HG03565 (cell line): ENCODE measurements at regions not wholly inside any gene's neighbourhood (a gene's known extent, or its start where the extent isn't known, plus 50 kb on each side); places are given as distances from the start of the nearest gene placed in this dataset.
A peak's percentile ranks its signal among the peaks of the same experiment; 100 is the strongest.
"Not testable (repeated sequence)": the region's sequence is repeated elsewhere in the genome, so short reads cannot be mapped to it uniquely, and the experiment has no call there.

ENCODE experiments used
- ATAC-seq: cut with Tn5 transposase; IDR thresholded peaks from one replicate; pipeline ENCODE4 v1.9.1; 2021; ENCODE audit warnings: mild to moderate bottlenecking, moderate library complexity; ENCODE audit not compliant: unreplicated experiment

DNA sequence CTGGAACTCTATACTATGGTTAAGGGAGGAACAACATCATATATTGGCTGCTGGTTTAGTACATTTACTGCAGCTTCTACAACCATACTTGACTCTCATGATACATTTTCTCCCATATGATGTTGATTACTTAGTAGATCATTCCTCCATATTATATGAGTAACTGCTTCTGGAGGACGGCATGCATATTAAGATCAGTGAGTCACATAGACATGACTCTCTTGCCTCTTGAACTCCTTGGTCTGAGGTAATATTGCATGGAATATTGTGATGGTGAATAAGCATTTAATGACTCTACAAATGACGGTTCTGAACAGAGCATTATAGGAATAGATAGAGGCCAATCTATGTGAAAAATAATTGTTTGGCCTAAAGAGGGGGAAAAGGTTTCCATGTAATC is 418.8 kb upstream of the SPHKAP start:
- ATAC-seq: no peak

DNA sequence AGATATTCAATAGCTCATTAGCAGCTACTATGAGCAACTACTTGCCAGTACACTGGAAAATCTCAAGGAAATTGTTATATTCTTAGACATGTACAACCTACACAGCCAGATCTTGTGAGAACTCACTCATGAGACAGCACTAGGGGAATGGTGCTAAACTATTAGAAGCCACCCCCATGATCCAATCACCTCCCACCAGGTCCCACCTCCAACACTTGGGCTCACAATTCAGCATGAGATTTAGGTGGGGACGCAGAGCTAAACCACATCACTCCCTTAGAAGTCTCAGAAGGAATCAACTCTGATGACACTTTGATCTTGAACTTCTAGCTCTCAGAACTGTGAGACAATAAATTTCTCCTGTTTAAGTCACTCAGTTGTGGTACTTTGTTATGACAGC is 418.3 kb upstream of the SPHKAP start:
- ATAC-seq: no peak

DNA sequence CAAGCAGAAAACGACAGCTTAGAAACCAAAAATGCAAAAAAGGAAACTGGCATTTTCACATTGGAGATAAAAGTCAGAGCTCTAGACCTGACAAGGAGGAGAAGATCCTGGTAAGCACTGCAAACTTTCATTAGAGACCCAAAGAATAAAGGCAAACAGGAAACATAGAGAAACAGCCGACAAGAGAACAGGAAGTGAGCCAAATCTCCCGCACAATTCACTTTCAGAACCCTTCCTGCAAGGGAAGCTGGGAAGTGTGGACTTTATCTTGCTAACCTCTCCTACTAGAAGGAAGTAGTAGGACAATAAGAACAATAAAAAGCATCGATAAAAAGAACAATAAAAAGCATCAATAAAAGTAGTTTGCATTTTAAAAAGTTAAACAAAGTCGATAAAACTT is 417.8 kb upstream of the SPHKAP start:
- no peak for ATAC-seq

DNA sequence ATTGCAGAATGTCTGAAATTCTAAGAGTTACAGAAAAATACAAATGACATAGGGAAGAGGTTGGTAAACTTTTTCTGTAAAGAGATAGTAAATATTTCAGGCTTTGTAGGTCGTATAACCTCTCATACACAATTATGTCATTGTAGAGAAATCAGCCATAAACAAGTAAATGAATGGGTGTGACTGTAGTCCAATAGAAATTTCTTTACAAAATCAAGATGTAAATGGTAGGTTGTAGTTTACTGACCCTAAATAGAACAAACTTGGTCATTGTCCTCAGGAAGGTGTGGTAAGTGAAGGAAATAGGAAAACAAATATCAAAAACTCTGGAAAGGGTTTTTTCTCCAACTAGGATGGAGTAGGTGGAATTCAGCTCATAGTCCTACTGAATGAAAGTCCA is 415.5 kb upstream of the SPHKAP start:
- no peak for ATAC-seq

DNA sequence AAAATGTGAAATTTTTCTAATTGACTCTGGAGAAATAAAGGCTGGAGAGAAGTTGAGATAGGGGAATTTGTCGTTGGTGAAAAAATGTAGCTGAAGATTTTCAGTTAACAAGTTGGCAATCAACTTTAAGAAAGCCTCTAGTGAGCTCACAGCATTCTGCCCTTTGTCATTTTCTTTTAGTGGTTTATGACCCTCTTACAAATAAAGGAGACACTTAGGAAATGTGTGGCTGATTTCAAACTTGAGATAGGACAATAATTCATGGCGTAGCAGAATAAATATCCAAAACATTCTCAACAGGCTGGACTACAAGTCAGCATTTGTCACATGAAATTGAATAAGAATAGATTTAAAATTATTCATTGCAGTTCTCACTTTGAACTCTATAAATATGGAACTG is 412.5 kb upstream of the SPHKAP start:
- no peak for ATAC-seq

DNA sequence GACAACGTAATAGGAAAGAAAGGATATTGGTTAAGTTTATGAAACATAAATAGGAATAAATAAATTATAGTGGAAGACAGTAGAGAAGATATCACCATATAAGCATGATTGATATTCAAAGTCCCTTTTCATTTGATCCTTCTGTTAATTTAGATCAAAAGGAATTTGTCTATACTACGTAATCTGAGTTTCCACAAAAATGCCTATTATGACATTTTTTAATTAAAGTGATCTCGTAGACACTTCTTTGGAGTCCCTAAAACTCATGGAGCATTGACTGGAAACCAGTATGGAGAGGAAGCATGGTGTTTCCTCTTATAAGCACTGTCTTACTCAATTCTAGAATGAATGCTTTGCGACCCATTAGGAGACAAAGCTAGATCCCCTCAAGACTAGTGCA is 411.4 kb upstream of the SPHKAP start:
- ATAC-seq: no peak

DNA sequence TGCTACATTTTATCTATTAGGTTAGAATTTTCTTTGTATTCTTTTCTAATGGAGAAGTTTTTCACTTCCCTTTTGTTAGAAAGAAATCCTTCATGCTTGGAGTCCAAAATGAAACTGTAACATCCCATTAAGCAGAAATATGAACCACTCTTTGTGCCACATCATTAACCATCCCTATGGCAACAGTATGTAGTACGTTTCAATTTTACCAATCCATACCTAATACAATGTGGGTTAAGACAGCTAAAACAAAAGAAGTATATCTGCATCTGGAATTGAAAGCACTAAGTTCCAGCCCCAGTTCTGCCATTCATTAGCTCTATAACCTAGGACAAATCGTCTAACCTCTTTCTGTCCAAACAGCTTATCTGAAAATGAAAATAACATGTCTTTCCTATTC is 409.2 kb upstream of the SPHKAP start:
- ATAC-seq: peak; percentile 99

DNA sequence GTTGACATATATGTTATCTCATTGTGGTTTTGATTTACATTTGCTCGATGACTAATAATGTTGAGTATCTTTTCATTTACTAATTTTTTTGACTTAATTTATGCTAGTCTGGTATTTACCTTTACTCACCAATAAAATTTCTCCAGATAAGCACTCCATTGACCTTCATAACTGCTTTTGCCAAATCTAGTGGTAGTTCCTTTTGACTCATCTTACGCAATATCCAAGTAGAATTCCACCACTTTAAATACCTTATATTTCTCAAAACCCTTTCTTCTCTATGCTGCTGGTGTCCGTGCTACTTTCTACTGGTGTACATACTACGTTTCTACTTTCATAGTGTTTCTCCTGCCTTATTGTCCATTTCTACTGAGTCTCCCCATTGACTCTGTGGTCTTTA is 407.6 kb upstream of the SPHKAP start:
- ATAC-seq: no peak

DNA sequence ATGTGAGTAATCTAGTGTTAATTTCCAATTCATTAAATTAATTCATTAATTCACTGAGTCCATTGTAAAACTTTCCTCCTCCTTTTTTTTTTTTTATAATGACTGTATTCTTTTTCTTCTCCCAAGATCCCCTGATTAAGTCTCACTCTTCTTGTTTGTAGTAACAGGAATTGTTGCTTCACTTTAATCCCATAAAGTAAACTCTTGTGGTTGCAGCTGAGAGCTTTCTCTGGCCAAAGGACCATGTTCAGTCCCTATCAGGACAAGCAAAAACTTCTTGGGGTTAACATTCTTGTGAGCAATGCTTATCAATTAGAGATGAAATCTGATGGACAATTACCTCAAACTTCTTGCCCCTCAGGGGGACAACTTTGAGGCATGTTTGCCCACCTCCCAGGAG is 400.2 kb upstream of the SPHKAP start:
- no peak for ATAC-seq

DNA sequence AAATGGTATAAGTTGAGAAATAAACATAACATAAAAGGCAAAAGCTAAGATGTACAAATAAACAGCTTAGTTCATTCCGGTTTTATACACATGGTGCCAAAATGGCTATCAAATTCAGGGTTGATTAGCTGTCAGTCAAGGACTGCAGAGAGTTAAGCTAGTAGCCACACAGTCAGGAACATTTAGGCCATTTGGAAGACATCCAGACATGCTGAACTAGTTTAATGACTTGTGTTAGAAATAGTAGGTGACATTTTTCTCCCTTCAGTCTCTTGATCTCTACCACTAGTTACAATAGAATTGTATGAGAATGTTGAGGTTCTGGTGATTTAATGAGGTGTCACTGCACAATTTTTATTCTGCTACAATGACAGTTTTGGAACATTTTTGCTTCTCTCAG is 394.4 kb upstream of the SPHKAP start:
- ATAC-seq: no peak

DNA sequence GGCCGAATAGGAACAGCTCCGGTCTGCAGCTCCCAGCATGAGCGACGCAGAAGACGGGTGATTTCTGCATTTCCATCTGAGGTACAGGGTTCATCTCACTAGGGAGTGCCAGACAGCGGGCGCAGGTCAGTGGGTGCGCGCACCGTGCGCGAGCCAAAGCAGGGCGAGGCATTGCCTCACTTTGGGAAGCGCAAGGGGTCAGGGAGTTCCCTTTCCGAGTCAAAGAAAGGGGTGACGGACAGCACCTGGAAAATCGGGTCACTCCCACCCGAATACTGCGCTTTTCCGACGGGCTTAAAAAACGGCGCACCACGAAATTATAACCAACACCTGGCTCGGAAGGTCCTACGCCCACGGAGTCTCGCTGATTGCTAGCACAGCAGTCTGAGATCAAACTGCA is 386.8 kb upstream of the SPHKAP start:
- not testable (repeated sequence) for ATAC-seq

DNA sequence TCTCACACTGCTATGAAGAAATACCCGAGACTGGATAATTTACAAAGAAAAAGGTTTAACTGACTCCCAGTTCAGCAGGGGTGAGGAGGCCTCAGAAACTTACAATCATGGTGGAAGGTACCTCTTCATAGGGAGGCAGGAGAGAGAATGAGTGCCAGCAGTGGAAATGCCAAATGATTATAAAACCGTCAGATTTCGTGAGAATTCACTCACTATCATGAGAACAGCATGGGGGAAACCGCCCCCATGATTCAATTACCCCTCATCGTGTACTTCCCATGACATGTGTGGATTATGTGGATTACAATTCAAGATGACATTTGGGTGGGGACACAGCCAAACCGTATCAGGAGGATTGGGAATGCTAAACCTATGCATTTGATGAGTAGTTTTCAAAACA is 380.3 kb upstream of the SPHKAP start:
- no peak for ATAC-seq

DNA sequence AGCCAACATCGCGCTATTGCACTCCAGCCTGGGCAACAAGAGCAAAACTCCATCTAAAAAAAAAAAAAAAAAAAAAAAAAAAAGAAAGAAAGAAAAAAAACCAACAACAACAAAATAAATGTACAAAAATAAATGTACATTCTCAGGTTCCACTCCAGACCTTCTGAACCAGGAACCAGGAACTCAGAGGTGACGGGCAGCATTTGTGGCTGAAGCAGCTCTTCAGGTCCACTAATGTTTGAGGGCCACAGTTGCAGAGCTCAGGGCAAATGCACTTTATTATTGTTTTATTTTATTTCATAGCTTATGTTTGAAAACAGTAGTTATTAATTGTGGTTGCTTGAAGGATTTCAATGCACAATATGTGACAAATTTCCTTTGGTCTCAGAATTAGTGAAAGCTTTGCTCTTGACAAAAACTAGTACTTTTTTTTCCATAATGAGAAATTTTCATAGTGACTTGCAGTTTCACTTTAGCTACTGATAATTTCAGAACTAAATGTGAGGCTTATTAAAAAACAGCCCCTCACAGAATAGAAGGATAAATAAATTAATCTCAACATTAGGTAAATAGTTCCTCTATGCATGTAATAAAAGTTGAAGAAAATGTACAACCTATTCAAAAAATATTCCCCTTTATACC is 378.4 kb upstream of the SPHKAP start:
- peak; percentile 82 for ATAC-seq

DNA sequence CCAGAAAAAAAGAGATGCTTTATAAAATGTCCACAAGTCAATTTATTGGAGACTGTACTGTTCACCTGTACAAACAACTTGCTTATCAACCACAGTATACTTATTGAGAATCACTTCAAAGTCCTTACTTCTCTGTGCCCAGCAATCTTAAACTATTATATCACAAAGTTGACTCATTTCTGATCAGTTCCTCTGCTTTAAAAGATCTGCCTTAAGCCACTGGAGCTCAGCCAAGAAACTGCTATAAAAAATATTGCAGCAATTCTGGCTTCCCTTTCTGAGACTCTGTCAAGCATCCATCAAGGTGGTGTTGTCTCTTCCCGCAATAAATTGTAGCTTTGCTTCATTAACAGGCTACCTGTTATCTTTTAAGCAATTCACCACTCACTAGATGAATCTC is 375.2 kb upstream of the SPHKAP start:
- no peak for ATAC-seq

DNA sequence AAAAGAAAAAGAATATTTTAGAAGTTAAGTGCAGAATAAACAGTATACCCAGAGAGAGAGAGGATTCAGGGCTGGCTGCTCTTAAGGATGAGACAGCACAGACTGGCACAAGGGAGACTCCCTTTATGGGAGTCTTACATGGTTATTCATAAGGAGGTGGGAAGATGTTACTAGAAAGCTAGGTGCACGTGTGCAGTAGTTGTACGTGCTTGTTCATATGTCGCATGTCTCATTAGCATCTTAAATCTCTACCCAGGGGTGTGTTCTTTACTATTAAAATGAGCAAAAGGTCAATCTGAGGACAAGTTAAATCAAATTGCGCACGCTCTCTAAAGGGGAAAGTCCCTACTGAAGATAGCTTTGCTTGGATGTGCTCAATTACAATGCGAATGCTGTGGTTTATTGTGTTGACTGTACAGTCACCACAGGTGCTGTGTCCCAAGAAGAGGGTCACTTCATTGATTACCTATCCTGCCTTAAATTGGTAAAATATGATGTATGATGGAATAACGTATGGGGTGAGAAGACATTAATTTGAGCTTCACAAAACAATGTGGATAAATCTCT is 368.0 kb upstream of the SPHKAP start:
- ATAC-seq: no peak

DNA sequence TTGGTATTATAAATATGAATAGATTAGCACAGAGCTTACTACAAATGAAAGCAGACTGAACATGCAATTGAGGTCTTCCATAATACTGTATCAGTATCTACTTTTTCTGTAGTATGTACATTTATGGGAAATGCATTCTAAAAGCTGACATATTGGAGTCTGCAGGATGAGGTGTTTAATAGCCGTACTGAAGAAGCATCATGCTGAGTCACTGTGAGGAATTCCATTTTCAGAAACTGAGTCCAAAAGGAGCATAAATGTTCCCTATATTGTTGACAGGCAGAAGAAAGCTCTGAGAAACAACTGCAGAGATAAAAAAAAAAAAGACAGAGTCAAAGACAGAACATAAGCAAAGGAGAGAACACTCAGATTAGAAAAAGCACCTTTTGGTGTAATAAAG is 366.7 kb upstream of the SPHKAP start:
- no peak for ATAC-seq

DNA sequence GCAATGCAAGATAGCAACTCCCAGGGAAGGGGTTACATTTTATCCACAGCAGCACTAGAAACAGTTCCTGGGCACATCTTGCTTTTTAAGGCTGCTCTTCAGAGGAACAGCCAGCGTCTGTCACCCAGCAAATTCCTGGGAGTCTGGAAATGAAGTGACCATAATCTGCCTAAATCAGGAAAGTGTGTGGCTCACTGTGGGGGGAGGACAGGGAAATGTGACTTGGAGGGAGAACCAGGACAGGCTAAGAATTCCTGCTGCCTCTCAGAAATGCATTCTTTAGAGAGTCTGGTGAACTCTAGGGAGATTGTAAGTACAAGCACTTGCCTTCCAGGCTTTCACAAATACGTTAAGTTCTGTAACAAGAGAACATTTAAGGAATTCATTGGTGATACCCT is 364.3 kb upstream of the SPHKAP start:
- ATAC-seq: no peak

DNA sequence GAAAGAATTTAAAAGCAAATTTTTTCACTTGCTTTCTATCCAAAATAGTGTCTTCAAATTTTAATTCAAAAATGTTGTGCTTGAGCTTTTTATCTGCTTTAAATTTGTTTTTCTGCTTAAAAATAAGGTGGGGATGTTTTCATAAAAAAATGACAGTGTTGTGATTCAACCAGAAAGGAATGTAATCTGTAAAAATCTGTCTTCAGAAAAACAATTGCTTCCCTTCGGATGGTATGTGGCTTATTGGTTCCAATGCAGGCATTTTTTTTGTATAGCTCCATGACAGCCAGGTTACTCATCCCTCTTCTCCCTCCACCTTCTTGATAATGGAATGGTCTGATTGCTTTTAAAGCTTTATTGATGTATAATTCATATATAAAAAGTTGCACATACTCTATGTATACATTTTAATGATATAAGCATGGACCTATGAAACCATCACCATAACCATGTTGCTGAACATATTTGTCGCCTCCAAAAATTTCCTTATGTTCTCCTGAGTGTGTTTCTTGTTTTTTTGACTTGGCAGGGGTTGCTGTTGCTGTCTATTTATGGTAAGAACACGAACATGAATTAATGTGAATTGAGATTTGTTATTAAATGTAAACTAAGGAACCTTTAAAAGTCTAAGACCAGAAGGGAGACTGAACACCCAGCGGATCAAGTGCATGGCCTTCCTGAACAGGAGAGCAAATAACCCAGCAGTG is 363.7 kb upstream of the SPHKAP start:
- no peak for ATAC-seq

DNA sequence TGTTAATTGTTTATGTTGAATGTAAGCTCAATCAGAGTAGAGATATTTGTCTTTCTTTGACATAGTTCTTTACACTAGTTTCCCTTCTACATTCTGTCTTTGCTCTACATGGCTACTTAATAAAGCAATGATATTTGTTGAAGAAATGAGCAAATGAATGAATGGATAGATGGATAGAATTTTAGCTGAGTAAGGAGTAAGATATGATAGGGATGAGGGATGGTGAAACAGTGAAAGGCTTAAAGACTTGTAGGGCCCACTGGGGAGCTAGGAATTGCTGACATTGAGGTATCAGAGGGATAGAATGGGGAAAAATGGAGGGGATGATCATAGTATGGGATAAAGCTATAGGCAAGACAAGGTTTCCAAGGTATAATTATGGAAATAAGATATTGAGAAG is 361.6 kb upstream of the SPHKAP start:
- ATAC-seq: no peak

DNA sequence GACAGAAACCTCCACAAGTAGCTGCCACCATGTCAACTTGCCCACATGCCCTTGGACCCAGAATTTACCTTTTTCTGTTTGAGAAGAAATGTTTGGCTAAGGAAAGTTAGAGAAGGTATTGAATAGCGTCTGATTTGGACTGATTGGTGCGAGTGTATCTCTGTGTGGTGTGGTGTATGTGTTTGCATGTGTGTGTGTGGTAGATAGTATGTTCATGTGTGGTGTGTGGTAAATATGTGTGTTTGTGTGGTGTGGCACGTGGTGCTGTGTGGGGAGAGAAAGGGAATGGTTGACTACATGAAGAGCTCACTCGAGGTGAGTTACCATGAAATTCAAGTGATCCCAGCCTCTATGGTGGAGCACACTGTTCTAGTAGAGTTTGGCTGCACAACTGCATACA is 360.8 kb upstream of the SPHKAP start:
- no peak for ATAC-seq

DNA sequence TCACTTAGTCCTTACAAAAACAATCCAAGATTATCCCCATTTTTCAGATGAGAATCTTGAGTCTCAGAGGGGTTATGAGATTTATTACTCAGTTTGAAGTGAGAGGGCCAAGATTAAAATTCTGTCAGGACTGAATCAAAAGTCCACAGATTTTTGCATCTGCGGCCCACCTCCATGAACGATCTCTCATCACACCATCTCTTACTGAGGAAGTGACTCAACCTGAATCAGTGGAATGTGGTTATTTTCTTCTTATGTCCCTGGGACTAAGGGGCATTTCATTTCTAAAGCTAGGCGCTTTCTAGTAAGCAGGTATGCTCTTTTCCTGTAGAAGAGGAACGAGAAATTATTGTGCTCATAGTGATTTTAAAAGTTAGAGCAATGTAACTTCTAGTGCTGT is 360.3 kb upstream of the SPHKAP start:
- ATAC-seq: no peak

DNA sequence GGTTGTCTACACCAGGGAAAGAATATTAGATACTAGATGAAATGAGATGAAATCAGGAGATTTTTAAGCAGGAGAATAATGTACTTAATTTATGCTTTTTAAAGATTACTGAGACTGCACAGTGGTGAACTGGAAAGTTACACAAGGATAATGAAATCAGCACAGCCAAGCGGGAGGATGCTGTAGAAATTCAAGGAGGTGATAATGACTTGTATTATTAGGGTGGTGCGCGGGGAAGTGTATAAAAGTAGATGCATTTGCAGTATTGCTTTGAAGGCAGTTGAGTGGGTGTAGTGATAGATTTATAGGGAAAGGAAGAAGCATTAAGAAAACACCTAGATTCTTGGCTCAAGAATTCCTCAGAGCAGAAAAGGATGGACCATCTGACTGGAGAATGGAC is 359.5 kb upstream of the SPHKAP start:
- no peak for ATAC-seq

DNA sequence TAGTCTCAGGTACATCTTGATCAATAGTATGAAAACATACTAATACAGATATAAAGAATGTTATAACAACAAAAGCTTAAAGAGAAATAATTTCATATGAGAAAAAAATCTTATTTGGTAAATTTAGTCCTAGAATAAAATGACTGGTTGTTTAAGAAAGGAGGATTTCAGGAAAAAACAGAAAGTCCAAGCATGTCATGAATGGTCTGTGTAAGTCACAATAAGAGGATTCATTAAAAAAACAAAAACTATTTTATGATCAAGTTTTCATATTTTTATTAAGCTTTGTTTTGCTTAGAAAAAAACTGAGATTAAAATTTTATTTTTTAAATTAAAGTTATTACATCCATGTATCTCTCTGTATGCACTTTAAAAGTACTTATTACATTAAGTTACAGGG is 353.9 kb upstream of the SPHKAP start:
- ATAC-seq: no peak
